CD4-positive, alpha-beta T cell (primary cell): ENCODE measurements at regions not wholly inside any gene's neighbourhood (a gene's known extent, or its start where the extent isn't known, plus 50 kb on each side); places are given as distances from the start of the nearest gene placed in this dataset.

Experiments
- ATAC-seq: fragments of 200-7000 bp; cut with Tn5 transposase; one replicate; pipeline ENCODE4 v1.10.0; 2022; ENCODE audit warnings: mild to moderate bottlenecking; ENCODE audit not compliant: poor library complexity
- CTCF ChIA-PET: fragments of 350-600 bp; sonication (Branson Sonifier 250); formaldehyde crosslinking; loops from one replicate; lab custom pipeline; 2021; ENCODE audit warnings: antibody characterized with exemption, inconsistent platforms; lab: Charles Lee
- POLR2A ChIA-PET: fragments of 350-600 bp; sonication (Branson Sonifier 250); formaldehyde crosslinking; loops from one replicate; lab custom pipeline; 2021; ENCODE audit warnings: antibody characterized with exemption, inconsistent platforms; lab: Charles Lee
- DNase-seq, 14 experiments: peaks; one replicate each; pipeline ENCODE4 v3.0.0-alpha.2; 2013 to 2020; ENCODE audit warnings: mixed read lengths in 2 of 14
- H3K27ac ChIP-seq, 2 donors: one replicate each; pipeline versions ENCODE4 v1.5.1 to v1.7.0; 2013; ENCODE audit warnings: low read length in 2 of 2, low read depth in 1 of 2, mild to moderate bottlenecking in 1 of 2
- H3K27me3 ChIP-seq, 2 experiments: 1 replicate in 1 of 2; 2 replicates in 1 of 2; pipeline versions ENCODE4 v1.6.1 to v1.7.0; 2013; ENCODE audit warnings: low read length in 2 of 2, control low read depth in 1 of 2, mild to moderate bottlenecking in 1 of 2, moderate library complexity in 1 of 2; ENCODE audit not compliant: insufficient read depth in 2 of 2, control insufficient read depth in 1 of 2
- H3K36me3 ChIP-seq: one replicate; pipeline ENCODE4 v1.6.1; 2013; ENCODE audit warnings: low read length, control low read depth; ENCODE audit not compliant: insufficient read depth
- H3K4me1 ChIP-seq: one replicate; pipeline ENCODE4 v1.6.1; 2013; ENCODE audit warnings: low read length, control low read depth; ENCODE audit not compliant: insufficient read depth
- H3K4me3 ChIP-seq: one replicate; pipeline ENCODE4 v1.5.1; 2013; ENCODE audit warnings: mild to moderate bottlenecking, low read length, moderate library complexity
- H3K9me3 ChIP-seq, 2 experiments: 1 replicate in 1 of 2; 2 replicates in 1 of 2; pipeline versions ENCODE4 v1.6.1 to v1.7.0; 2013; ENCODE audit warnings: low read length in 2 of 2, mild to moderate bottlenecking in 2 of 2, control low read depth in 1 of 2, moderate library complexity in 1 of 2; ENCODE audit not compliant: control insufficient read depth in 1 of 2, insufficient read depth in 1 of 2
- H3K27ac Mint-ChIP-seq: one replicate; pipeline ENCODE4 v1.8.0; 2020; ENCODE audit warnings: mixed read lengths
- H3K27me3 Mint-ChIP-seq: one replicate; pipeline ENCODE4 v1.8.0; 2021; ENCODE audit warnings: mixed read lengths
- H3K36me3 Mint-ChIP-seq: one replicate; pipeline ENCODE4 v1.8.0; 2021; ENCODE audit warnings: low read depth, mixed read lengths
- H3K4me1 Mint-ChIP-seq: one replicate; pipeline ENCODE4 v1.8.0; 2021; ENCODE audit warnings: low read depth, mixed read lengths
- H3K4me3 Mint-ChIP-seq: one replicate; pipeline ENCODE4 v1.8.0; 2020; ENCODE audit warnings: mild to moderate bottlenecking, mixed read lengths
- H3K9me3 Mint-ChIP-seq: one replicate; pipeline ENCODE4 v1.8.0; 2020; ENCODE audit warnings: mixed read lengths
- CTCF ChIP-seq: fragments of 200-600 bp; IDR thresholded peaks from one replicate; pipeline ENCODE4 v1.8.0; 2022; ENCODE audit warnings: antibody characterized with exemption, mild to moderate bottlenecking
- intact Hi-C, 2 experiments: fragments of 100-400 bp; cut with DNase I in 1 of 2; cut with micrococcal nuclease in 1 of 2; formaldehyde crosslinking; loops; one replicate each; pipeline versions ENCODE4 v1.15.1 to v1.9.0; 2023 to 2025; cut with DNase I, micrococcal nuclease

GRCh38 chr14:78086342-78086741, 83.8 kb upstream of the NRXN3 start:
- H3K4me3 ChIP-seq = no peak overlapping the region
- CTCF ChIA-PET = no interaction called here
- TF ChIP-seq CTCF = no peak
- POLR2A ChIA-PET = no interaction called here
- ATAC-seq (no peak), DNase-seq (no peak)
- no peaks in the 10 kb centered on the region for H3K9me3 ChIP-seq
- no peak overlapping the region for H3K27ac ChIP-seq
- no peak overlapping the region for H3K27ac Mint-ChIP-seq
- no peaks in the 10 kb centered on the region for H3K4me1 Mint-ChIP-seq
- H3K4me3 Mint-ChIP-seq = no peak overlapping the region
- peaks cover 19% of the 10 kb centered on the region for H3K27me3 Mint-ChIP-seq
- H3K27me3 ChIP-seq = peaks cover 0 to 3% of the 10 kb centered on the region in 2 experiments
- intact Hi-C loops = no loop called here
- no peaks in the 10 kb centered on the region for H3K9me3 Mint-ChIP-seq
- H3K36me3 Mint-ChIP-seq = no peaks in the 10 kb centered on the region
- H3K36me3 ChIP-seq = no peaks in the 10 kb centered on the region
- H3K4me1 ChIP-seq = no peaks in the 10 kb centered on the region

- H3K27ac ChIP-seq = no peak overlapping the region
- Mint-ChIP-seq H3K4me1 (no peaks in the 10 kb centered on the region), H3K4me3 (no peak overlapping the region), H3K9me3 (no peaks in the 10 kb centered on the region), H3K27ac (no peak overlapping the region), H3K36me3 (no peaks in the 10 kb centered on the region), H3K27me3 (peaks cover 13% of the 10 kb centered on the region)
- ChIA-PET CTCF (no interaction called here), POLR2A (no interaction called here)
- no peak for TF ChIP-seq CTCF
- no peaks in the 10 kb centered on the region for H3K36me3 ChIP-seq
- peaks cover 0 to 3% of the 10 kb centered on the region in 2 experiments for H3K27me3 ChIP-seq
- no peak overlapping the region for H3K4me3 ChIP-seq
- ATAC-seq (no peak), DNase-seq (no peak)
- no peaks in the 10 kb centered on the region for H3K4me1 ChIP-seq
- intact Hi-C loops = no loop called here
- H3K9me3 ChIP-seq = no peaks in the 10 kb centered on the region
Measured at GRCh38 chr14:78088916-78089315, 81.3 kb upstream of the NRXN3 start.

GRCh38 chr14:78090864-78091263, 79.3 kb upstream of the NRXN3 start:
- H3K4me1 ChIP-seq = no peaks in the 10 kb centered on the region
- no peaks in the 10 kb centered on the region for H3K36me3 Mint-ChIP-seq
- no peaks in the 10 kb centered on the region for H3K9me3 Mint-ChIP-seq
- TF ChIP-seq CTCF = no peak
- ATAC-seq (no peak), DNase-seq (no peak)
- CTCF ChIA-PET = no interaction called here
- no peaks in the 10 kb centered on the region for H3K36me3 ChIP-seq
- no peak overlapping the region for H3K27ac Mint-ChIP-seq
- H3K27me3 ChIP-seq = peaks cover 0 to 3% of the 10 kb centered on the region in 2 experiments
- no peaks in the 10 kb centered on the region for H3K4me1 Mint-ChIP-seq
- intact Hi-C loops = no loop called here
- no peak overlapping the region for H3K27ac ChIP-seq
- H3K4me3 ChIP-seq = no peak overlapping the region
- H3K9me3 ChIP-seq = no peaks in the 10 kb centered on the region
- H3K27me3 Mint-ChIP-seq = peaks cover 21% of the 10 kb centered on the region
- POLR2A ChIA-PET = no interaction called here
- H3K4me3 Mint-ChIP-seq = no peak overlapping the region
